WTC11 (cell line): ENCODE measurements at regions not wholly inside any gene's neighbourhood (a gene's known extent, or its start where the extent isn't known, plus 50 kb on each side); places are given as distances from the start of the nearest gene placed in this dataset.

Source experiments
- ATAC-seq: fragments of 200-7000 bp; cut with Tn5 transposase; 2 replicates; pipeline ENCODE4 v1.10.0; 2021; ENCODE audit warnings: mild to moderate bottlenecking, moderate library complexity
- CTCF ChIA-PET: fragments of 300-600 bp; sonication (Branson Sonifier 250); formaldehyde crosslinking; loops from one replicate; lab custom pipeline; 2021; ENCODE audit warnings: antibody characterized with exemption; lab: Charles Lee
- POLR2A ChIA-PET: fragments of 350-600 bp; sonication (Branson Sonifier 250); formaldehyde crosslinking; loops from one replicate; lab custom pipeline; 2021; ENCODE audit warnings: antibody characterized with exemption; lab: Charles Lee
- DNase-seq: peaks from one replicate; pipeline ENCODE4 v3.0.0; 2021; ENCODE audit warnings: low spot score
- H3K27ac Mint-ChIP-seq: 2 replicates; pipeline ENCODE4 v1.8.0; 2021; ENCODE audit warnings: mixed read lengths
- H3K27me3 Mint-ChIP-seq: 2 replicates; pipeline ENCODE4 v1.8.0; 2021; ENCODE audit warnings: low read depth, mild to moderate bottlenecking, moderate library complexity, mixed read lengths
- H3K36me3 Mint-ChIP-seq: 2 replicates; pipeline ENCODE4 v1.8.0; 2021; ENCODE audit warnings: mixed read lengths
- H3K4me1 Mint-ChIP-seq: 2 replicates; pipeline ENCODE4 v1.8.0; 2022; ENCODE audit warnings: mixed read lengths
- H3K4me3 Mint-ChIP-seq: 2 replicates; pipeline ENCODE4 v1.8.0; 2021; ENCODE audit warnings: mild to moderate bottlenecking, moderate library complexity, mixed read lengths
- H3K9me3 Mint-ChIP-seq: 2 replicates; pipeline ENCODE4 v1.8.0; 2021; ENCODE audit warnings: mixed read lengths
- ELF4 ChIP-seq: sonication (generic); formaldehyde crosslinking; IDR thresholded peaks from 2 replicates; pipeline ENCODE4 v1.8.1; 2022; ENCODE audit warnings: low read depth, mild to moderate bottlenecking, moderate library complexity, missing genetic modification reagents
- EMX1 ChIP-seq: fragments of 250-450 bp; sonication (Bioruptor Pico); IDR thresholded peaks from 2 replicates; pipeline ENCODE4 v1.8.0; 2021; ENCODE audit warnings: mild to moderate bottlenecking
- GRHL2 ChIP-seq: fragments of 250-450 bp; sonication (Bioruptor Pico); IDR thresholded peaks from 2 replicates; pipeline ENCODE4 v1.8.0; 2022; ENCODE audit warnings: mild to moderate bottlenecking, moderate library complexity; ENCODE audit not compliant: insufficient replicate concordance, severe bottlenecking
- HMGA2 ChIP-seq: fragments of 250-450 bp; sonication (Bioruptor Pico); IDR thresholded peaks from 2 replicates; pipeline ENCODE4 v1.4.0; 2021; ENCODE audit warnings: mild to moderate bottlenecking, moderate library complexity
- MXD4 ChIP-seq: fragments of 250-450 bp; sonication (Bioruptor Pico); IDR thresholded peaks from 2 replicates; pipeline ENCODE4 v1.8.0; 2021; ENCODE audit warnings: mild to moderate bottlenecking, moderate library complexity, borderline replicate concordance
- NFATC4 ChIP-seq: fragments of 250-450 bp; sonication (Bioruptor Pico); IDR thresholded peaks from 2 replicates; pipeline ENCODE4 v1.9.0; 2021; ENCODE audit warnings: mild to moderate bottlenecking
- NR3C1 ChIP-seq: sonication (generic); formaldehyde crosslinking; conservative IDR thresholded peaks from 2 replicates; pipeline ENCODE4 v1.8.1; 2023; ENCODE audit warnings: low read depth, mild to moderate bottlenecking, missing genetic modification reagents
- RORB ChIP-seq: fragments of 250-450 bp; sonication (Bioruptor Pico); IDR thresholded peaks from 2 replicates; pipeline ENCODE4 v1.9.0; 2021; ENCODE audit warnings: mild to moderate bottlenecking
- TEAD4 ChIP-seq: sonication (generic); formaldehyde crosslinking; IDR thresholded peaks from 2 replicates; pipeline ENCODE4 v1.8.0; 2022; ENCODE audit warnings: mild to moderate bottlenecking, missing genetic modification reagents
- TF ChIP-seq, protein P1 (sequence below): sonication (generic); formaldehyde crosslinking; IDR thresholded peaks from 2 replicates; pipeline ENCODE4 v1.8.0; 2022; ENCODE audit warnings: mild to moderate bottlenecking, missing genetic modification reagents
- TF ChIP-seq, protein P2 (sequence below): sonication (generic); formaldehyde crosslinking; conservative IDR thresholded peaks from 2 replicates; pipeline ENCODE4 v1.8.1; 2022; ENCODE audit warnings: mild to moderate bottlenecking, missing genetic modification reagents
- TF ChIP-seq, protein P3 (sequence below): sonication (generic); formaldehyde crosslinking; IDR thresholded peaks from 2 replicates; pipeline ENCODE4 v1.8.1; 2022; ENCODE audit warnings: mild to moderate bottlenecking, missing genetic modification reagents, moderate library complexity, borderline replicate concordance
- TF ChIP-seq, protein P4 (sequence below): sonication (generic); formaldehyde crosslinking; IDR thresholded peaks from 2 replicates; pipeline ENCODE4 v1.8.1; 2022; ENCODE audit warnings: low read depth, mild to moderate bottlenecking, moderate library complexity, missing genetic modification reagents, borderline replicate concordance
- TF ChIP-seq, protein P5 (sequence below): sonication (generic); formaldehyde crosslinking; IDR thresholded peaks from 2 replicates; pipeline ENCODE4 v1.8.0; 2022; ENCODE audit warnings: mild to moderate bottlenecking, missing genetic modification reagents
- TF ChIP-seq, protein P6 (sequence below): sonication (generic); formaldehyde crosslinking; IDR thresholded peaks from 2 replicates; pipeline ENCODE4 v1.8.1; 2023; ENCODE audit warnings: mild to moderate bottlenecking, moderate library complexity, missing genetic modification reagents
- TF ChIP-seq, protein P7 (sequence below): sonication (generic); formaldehyde crosslinking; IDR thresholded peaks from 2 replicates; pipeline ENCODE4 v1.8.0; 2022; ENCODE audit warnings: mild to moderate bottlenecking, missing genetic modification reagents
- TF ChIP-seq, protein P8 (sequence below): fragments of 250-450 bp; sonication (Bioruptor Pico); IDR thresholded peaks from 2 replicates; pipeline ENCODE4 v1.8.0; 2021; ENCODE audit warnings: mild to moderate bottlenecking

DNA sequence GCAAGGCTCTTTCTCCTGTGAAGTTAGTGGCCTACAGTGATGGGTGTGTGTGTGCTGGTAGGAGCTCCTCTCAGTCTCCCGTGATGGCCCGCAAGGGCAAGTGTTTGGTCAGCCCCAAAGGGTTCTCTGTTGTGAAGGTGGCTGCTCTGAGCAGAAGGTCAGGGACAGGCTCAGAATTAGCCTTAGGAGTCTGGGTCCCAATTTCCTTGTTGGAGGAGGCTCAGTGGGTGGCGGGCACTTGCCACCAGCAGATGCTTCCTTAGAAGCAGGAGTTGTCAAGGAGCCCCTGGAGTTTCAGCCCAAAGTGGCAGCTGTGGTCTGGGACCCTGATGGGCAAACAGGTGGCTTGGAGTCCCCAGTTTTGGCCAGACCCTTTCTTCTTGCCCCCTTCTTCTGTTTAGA, 154.4 kb downstream of the MACROH2A1 start:
- TF ChIP-seq GRHL2 = no peak
- TF ChIP-seq, protein P1, sequence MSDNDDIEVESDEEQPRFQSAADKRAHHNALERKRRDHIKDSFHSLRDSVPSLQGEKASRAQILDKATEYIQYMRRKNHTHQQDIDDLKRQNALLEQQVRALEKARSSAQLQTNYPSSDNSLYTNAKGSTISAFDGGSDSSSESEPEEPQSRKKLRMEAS (CRISPR knock-in tag) = no peak
- TF ChIP-seq HMGA2 (CRISPR knock-in tag) = no peak
- no peak for TF ChIP-seq ELF4 (CRISPR knock-in tag)
- TF ChIP-seq, protein P2, sequence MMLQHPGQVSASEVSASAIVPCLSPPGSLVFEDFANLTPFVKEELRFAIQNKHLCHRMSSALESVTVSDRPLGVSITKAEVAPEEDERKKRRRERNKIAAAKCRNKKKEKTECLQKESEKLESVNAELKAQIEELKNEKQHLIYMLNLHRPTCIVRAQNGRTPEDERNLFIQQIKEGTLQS (CRISPR knock-in tag) = no peak
- TF ChIP-seq EMX1 (CRISPR knock-in tag) = no peak
- TF ChIP-seq, protein P3, sequence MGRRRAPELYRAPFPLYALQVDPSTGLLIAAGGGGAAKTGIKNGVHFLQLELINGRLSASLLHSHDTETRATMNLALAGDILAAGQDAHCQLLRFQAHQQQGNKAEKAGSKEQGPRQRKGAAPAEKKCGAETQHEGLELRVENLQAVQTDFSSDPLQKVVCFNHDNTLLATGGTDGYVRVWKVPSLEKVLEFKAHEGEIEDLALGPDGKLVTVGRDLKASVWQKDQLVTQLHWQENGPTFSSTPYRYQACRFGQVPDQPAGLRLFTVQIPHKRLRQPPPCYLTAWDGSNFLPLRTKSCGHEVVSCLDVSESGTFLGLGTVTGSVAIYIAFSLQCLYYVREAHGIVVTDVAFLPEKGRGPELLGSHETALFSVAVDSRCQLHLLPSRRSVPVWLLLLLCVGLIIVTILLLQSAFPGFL (CRISPR knock-in tag) = no peak
- no peak for TF ChIP-seq MXD4
- TF ChIP-seq, protein P4, sequence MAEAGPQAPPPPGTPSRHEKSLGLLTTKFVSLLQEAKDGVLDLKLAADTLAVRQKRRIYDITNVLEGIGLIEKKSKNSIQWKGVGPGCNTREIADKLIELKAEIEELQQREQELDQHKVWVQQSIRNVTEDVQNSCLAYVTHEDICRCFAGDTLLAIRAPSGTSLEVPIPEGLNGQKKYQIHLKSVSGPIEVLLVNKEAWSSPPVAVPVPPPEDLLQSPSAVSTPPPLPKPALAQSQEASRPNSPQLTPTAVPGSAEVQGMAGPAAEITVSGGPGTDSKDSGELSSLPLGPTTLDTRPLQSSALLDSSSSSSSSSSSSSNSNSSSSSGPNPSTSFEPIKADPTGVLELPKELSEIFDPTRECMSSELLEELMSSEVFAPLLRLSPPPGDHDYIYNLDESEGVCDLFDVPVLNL (CRISPR knock-in tag) = no peak
- TF ChIP-seq, protein P5, sequence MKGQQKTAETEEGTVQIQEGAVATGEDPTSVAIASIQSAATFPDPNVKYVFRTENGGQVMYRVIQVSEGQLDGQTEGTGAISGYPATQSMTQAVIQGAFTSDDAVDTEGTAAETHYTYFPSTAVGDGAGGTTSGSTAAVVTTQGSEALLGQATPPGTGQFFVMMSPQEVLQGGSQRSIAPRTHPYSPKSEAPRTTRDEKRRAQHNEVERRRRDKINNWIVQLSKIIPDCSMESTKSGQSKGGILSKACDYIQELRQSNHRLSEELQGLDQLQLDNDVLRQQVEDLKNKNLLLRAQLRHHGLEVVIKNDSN (CRISPR knock-in tag) = no peak
- TF ChIP-seq RORB (CRISPR knock-in tag) = no peak
- no peak for TF ChIP-seq NR3C1 (CRISPR knock-in tag)
- TF ChIP-seq NFATC4 (CRISPR knock-in tag) = no peak
- TF ChIP-seq, protein P6, sequence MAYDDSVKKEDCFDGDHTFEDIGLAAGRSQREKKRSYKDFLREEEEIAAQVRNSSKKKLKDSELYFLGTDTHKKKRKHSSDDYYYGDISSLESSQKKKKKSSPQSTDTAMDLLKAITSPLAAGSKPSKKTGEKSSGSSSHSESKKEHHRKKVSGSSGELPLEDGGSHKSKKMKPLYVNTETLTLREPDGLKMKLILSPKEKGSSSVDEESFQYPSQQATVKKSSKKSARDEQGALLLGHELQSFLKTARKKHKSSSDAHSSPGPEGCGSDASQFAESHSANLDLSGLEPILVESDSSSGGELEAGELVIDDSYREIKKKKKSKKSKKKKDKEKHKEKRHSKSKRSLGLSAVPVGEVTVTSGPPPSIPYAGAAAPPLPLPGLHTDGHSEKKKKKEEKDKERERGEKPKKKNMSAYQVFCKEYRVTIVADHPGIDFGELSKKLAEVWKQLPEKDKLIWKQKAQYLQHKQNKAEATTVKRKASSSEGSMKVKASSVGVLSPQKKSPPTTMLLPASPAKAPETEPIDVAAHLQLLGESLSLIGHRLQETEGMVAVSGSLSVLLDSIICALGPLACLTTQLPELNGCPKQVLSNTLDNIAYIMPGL (CRISPR knock-in tag) = no peak
- no peak for TF ChIP-seq TEAD4 (CRISPR knock-in tag)
- TF ChIP-seq, protein P7, sequence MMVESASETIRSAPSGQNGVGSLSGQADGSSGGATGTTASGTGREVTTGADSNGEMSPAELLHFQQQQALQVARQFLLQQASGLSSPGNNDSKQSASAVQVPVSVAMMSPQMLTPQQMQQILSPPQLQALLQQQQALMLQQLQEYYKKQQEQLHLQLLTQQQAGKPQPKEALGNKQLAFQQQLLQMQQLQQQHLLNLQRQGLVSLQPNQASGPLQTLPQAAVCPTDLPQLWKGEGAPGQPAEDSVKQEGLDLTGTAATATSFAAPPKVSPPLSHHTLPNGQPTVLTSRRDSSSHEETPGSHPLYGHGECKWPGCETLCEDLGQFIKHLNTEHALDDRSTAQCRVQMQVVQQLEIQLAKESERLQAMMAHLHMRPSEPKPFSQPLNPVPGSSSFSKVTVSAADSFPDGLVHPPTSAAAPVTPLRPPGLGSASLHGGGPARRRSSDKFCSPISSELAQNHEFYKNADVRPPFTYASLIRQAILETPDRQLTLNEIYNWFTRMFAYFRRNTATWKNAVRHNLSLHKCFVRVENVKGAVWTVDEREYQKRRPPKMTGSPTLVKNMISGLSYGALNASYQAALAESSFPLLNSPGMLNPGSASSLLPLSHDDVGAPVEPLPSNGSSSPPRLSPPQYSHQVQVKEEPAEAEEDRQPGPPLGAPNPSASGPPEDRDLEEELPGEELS (CRISPR knock-in tag) = no peak
- TF ChIP-seq, protein P8, sequence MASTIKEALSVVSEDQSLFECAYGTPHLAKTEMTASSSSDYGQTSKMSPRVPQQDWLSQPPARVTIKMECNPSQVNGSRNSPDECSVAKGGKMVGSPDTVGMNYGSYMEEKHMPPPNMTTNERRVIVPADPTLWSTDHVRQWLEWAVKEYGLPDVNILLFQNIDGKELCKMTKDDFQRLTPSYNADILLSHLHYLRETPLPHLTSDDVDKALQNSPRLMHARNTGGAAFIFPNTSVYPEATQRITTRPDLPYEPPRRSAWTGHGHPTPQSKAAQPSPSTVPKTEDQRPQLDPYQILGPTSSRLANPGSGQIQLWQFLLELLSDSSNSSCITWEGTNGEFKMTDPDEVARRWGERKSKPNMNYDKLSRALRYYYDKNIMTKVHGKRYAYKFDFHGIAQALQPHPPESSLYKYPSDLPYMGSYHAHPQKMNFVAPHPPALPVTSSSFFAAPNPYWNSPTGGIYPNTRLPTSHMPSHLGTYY = no peak
- CTCF ChIA-PET = interaction anchor here (0.6 to 1.5 kb wide), 3 partner anchors 26 to 341 kb away, joined by 3 read pairs; no protein-coding TSS in a partner anchor
- Mint-ChIP-seq H3K4me1 (peaks cover 9% of the 10 kb centered on the region), H3K4me3 (no peak overlapping the region), H3K9me3 (peaks cover 6% of the 10 kb centered on the region), H3K36me3 (no peaks in the 10 kb centered on the region), H3K27me3 (no peaks in the 10 kb centered on the region), H3K27ac (no peak overlapping the region)
- POLR2A ChIA-PET = no interaction called here
- no peak for DNase-seq
- ATAC-seq = no peak
